ENCODE measurements at regions not wholly inside any gene's neighbourhood (a gene's known extent, or its start where the extent isn't known, plus 50 kb on each side); places are given as distances from the start of the nearest gene placed in this dataset.

GRCh38 chr1:4322881-4323280, 331.5 kb upstream of the AJAP1 start:
- Histone ChIP-seq H3K23ac (ENCODE audit: low read depth, low read length) (no peak overlapping the region), H3K9me1 (ENCODE audit: insufficient read depth, low read length) (no peaks in the 10 kb centered on the region), H4K5ac (ENCODE audit: low read depth, low read length) (no peak overlapping the region), H3K18ac (ENCODE audit: low read depth, low read length) (no peak overlapping the region), H2BK120ac (ENCODE audit: low read depth, low read length) (no peak overlapping the region), H4K91ac (ENCODE audit: insufficient read depth, low read depth, low read length) (no peak overlapping the region), H3K4me3 (ENCODE audit: insufficient read depth, low read depth, low read length) (no peak overlapping the region), H3K9ac (ENCODE audit: low read depth, low read length) (no peak overlapping the region), H2AK9ac (replicated peaks; ENCODE audit: low read depth, low read length, poor library complexity) (no peak overlapping the region), H3K27me3 (ENCODE audit: control insufficient read depth, insufficient read depth, low read length) (no peaks in the 10 kb centered on the region), H3K27ac (ENCODE audit: insufficient read depth, low read length) (no peak overlapping the region), H2BK15ac (ENCODE audit: low read depth, low read length) (no peak overlapping the region), H3K4me2 (ENCODE audit: low read depth, low read length) (no peak overlapping the region), H2AK5ac (ENCODE audit: low read depth, low read length) (no peak overlapping the region), H4K8ac (ENCODE audit: low read depth in 2 of 2, low read length in 2 of 2) (no peak overlapping the region), H2AFZ (replicated peaks; ENCODE audit: low read length, poor library complexity) (no peak overlapping the region), H3K79me1 (ENCODE audit: low read depth in 1 of 2, low read length in 2 of 2) (no peaks in the 10 kb centered on the region), H2BK5ac (ENCODE audit: low read depth, low read length, poor library complexity, severe bottlenecking) (no peak overlapping the region), H3K4me1 (ENCODE audit: control insufficient read depth, insufficient read depth, low read length) (no peaks in the 10 kb centered on the region), H3K36me3 (ENCODE audit: control insufficient read depth, insufficient read depth, low read length) (no peaks in the 10 kb centered on the region), H3K56ac (ENCODE audit: extremely low read depth, insufficient read depth, low read length) (no peak overlapping the region), H3K14ac (replicated peaks; ENCODE audit: low read depth, low read length) (no peak overlapping the region), H3K9me3 (ENCODE audit: control insufficient read depth, insufficient read depth, low read length) (peaks cover 48% of the 10 kb centered on the region), H4K20me1 (ENCODE audit: insufficient read depth, low read length) (no peaks in the 10 kb centered on the region), H2BK20ac (ENCODE audit: low read depth, low read length) (no peak overlapping the region), H3K4ac (ENCODE audit: low read depth, low read length) (no peak overlapping the region)
- dilution Hi-C loops (cut with HindIII; ENCODE audit: low sequenced_read_pairs, unreplicated experiment) (no loop called here), in situ Hi-C loops (cut with MboI; ENCODE audit: low sequenced_read_pairs) (no loop called here), intact Hi-C loops (cut with micrococcal nuclease) (no loop called here)
- 100% methylated on average over 1 of the region's 7 CpGs; no CpG with 5 or more reads in 1 of the 2 experiments for WGBS, 2 experiments (ENCODE audit: extremely low coverage in 2 of 2, insufficient read length in 1 of 2)
- DNase-seq (no peak), ATAC-seq (ENCODE audit: low read depth) (no peak)
- BruUV-seq (replicated peaks), result no TSS peak
- TF ChIP-seq POLR2A (IDR thresholded peaks at IDR 0.05; ENCODE audit: low read depth, low read length) (no peak), MAFK (IDR thresholded peaks at IDR 0.05; ENCODE audit: low read depth, low read length) (no peak), RFX5 (IDR thresholded peaks at IDR 0.05; ENCODE audit: low read depth, low read length) (no peak), RCOR1 (IDR thresholded peaks at IDR 0.05; ENCODE audit: insufficient replicate concordance, low read length) (no peak), USF2 (IDR thresholded peaks at IDR 0.05; ENCODE audit: low read depth, low read length) (no peak), ELK1 (IDR thresholded peaks at IDR 0.05; ENCODE audit: borderline replicate concordance, low read depth, low read length) (no peak), BHLHE40 (IDR thresholded peaks at IDR 0.05; ENCODE audit: low read depth, low read length) (no peak), FOS (IDR thresholded peaks at IDR 0.05; ENCODE audit: low read depth, low read length) (no peak), RAD21 (IDR thresholded peaks at IDR 0.05; ENCODE audit: low read length) (no peak), MXI1 (IDR thresholded peaks at IDR 0.05; ENCODE audit: borderline replicate concordance, low read depth, low read length) (no peak), CHD1 (IDR thresholded peaks at IDR 0.05; ENCODE audit: low read depth, low read length) (no peak), SMC3 (IDR thresholded peaks at IDR 0.05; ENCODE audit: low read depth, low read length) (no peak), MAZ (IDR thresholded peaks at IDR 0.05; ENCODE audit: borderline replicate concordance, low read depth, low read length) (no peak), CEBPB (IDR thresholded peaks at IDR 0.05; ENCODE audit: low read depth, low read length) (no peak)
- TF ChIP-seq, protein P1, sequence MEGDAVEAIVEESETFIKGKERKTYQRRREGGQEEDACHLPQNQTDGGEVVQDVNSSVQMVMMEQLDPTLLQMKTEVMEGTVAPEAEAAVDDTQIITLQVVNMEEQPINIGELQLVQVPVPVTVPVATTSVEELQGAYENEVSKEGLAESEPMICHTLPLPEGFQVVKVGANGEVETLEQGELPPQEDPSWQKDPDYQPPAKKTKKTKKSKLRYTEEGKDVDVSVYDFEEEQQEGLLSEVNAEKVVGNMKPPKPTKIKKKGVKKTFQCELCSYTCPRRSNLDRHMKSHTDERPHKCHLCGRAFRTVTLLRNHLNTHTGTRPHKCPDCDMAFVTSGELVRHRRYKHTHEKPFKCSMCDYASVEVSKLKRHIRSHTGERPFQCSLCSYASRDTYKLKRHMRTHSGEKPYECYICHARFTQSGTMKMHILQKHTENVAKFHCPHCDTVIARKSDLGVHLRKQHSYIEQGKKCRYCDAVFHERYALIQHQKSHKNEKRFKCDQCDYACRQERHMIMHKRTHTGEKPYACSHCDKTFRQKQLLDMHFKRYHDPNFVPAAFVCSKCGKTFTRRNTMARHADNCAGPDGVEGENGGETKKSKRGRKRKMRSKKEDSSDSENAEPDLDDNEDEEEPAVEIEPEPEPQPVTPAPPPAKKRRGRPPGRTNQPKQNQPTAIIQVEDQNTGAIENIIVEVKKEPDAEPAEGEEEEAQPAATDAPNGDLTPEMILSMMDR (conservative IDR thresholded peaks at IDR 0.05; ENCODE audit: low read depth, low read length), result no peak
- ChIA-PET CTCF (no interaction called here), POLR2A (ENCODE audit: unreplicated experiment) (no interaction called here)
